PC-3 (cell line): ENCODE measurements at regions not wholly inside any gene's neighbourhood (a gene's known extent, or its start where the extent isn't known, plus 50 kb on each side); places are given as distances from the start of the nearest gene placed in this dataset.

ENCODE experiments used
- CTCF ChIP-seq: fragments of 300-600 bp; sonication (generic); conservative IDR thresholded peaks from 2 replicates; pipeline ENCODE4 v1.5.1; 2017; ENCODE audit warnings: antibody characterized with exemption, low read depth, mild to moderate bottlenecking, low read length
- EZH2 ChIP-seq: fragments of 300-600 bp; sonication (generic); IDR thresholded peaks from one replicate; pipeline ENCODE4 v1.6.1; 2017; ENCODE audit warnings: antibody characterized with exemption, mild to moderate bottlenecking, low read length; ENCODE audit not compliant: unreplicated experiment
- EZH2phosphoT487 ChIP-seq: fragments of 300-600 bp; sonication (generic); IDR thresholded peaks from 2 replicates; pipeline ENCODE4 v1.6.1; 2018; ENCODE audit warnings: mild to moderate bottlenecking, antibody characterized with exemption, low read length, borderline replicate concordance

- TF ChIP-seq CTCF (no peak), EZH2 (no peak), EZH2phosphoT487 (no peak)
Observed at GRCh38 chrX:73922856-73923455, 70.4 kb upstream of the XIST start.
